ENCODE measurements at regions not wholly inside any gene's neighbourhood (a gene's known extent, or its start where the extent isn't known, plus 50 kb on each side); places are given as distances from the start of the nearest gene placed in this dataset.
"Not testable (repeated sequence)": the region's sequence is repeated elsewhere in the genome, so short reads cannot be mapped to it uniquely, and the experiment has no call there.

- DNase-seq (ENCODE audit: extremely low read depth in 1 of 11, low read depth in 9 of 11, low spot score in 4 of 11): not testable (repeated sequence)
These were observed 936.1 kb downstream of the SPATA31A7 start for GRCh38 chr9:62125631-62126611.

- not testable (repeated sequence) for DNase-seq (ENCODE audit: extremely low read depth in 1 of 11, low read depth in 9 of 11, low spot score in 4 of 11)
These were observed 945.2 kb downstream of the SPATA31A7 start for GRCh38 chr9:62135022-62135421.

GRCh38 chr9:62145648-62146047 lies 955.8 kb downstream of the SPATA31A7 start:
- DNase-seq (ENCODE audit: extremely low read depth in 1 of 11, low read depth in 9 of 11, low spot score in 4 of 11): not testable (repeated sequence)
